ENCODE measurements at regions not wholly inside any gene's neighbourhood (a gene's known extent, or its start where the extent isn't known, plus 50 kb on each side); places are given as distances from the start of the nearest gene placed in this dataset.

DNA sequence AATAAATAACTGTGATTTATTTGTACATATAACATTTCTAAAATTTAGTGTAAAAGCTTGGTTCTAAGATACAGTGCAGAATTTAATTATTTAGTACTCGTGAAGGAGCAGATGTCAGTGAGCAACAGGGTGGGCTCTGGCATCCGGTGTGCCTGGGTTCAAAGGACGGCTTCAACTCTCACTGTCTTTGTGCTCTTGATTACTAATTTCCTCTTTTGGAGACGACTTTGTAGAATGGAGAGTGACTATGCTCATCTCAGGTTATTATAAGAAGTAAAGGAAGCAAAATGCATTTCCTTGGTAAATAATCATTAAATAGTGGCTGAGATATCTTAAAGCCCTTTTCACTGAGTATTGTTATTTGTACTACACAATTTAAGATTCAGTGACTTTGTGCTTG, 271.7 kb downstream of the ASXL3 start:
- H3K36me3 Mint-ChIP-seq (ENCODE audit: low read depth), result no peaks in the 10 kb centered on the region
- no peaks in the 10 kb centered on the region for H3K9me3 Mint-ChIP-seq
- H3K4me1 Mint-ChIP-seq, result no peaks in the 10 kb centered on the region
- H3K4me3 Mint-ChIP-seq, result no peak overlapping the region
- no peak overlapping the region for H3K27ac Mint-ChIP-seq
- H3K27me3 Mint-ChIP-seq, result no peaks in the 10 kb centered on the region
- no peak for DNase-seq
- intact Hi-C loops (cut with micrococcal nuclease), result no loop called here

DNA sequence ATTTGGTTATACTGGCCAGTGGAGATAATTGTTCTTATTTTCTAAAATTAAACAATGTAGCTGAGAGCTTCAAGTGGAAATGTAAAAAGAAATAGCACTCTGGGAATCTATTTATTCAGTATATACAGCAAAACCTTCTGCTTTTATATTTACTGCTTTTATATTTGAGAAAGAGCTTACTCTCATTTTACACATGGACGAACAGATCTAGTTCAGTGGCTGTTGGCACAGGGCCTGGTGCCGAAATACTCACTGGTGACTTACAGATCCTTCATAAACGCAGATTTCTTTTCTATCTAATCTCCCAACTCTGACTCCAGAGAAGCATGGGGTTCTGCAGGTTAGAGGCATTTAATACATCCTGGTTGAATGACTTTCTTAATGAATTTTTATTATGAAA, 266.2 kb downstream of the ASXL3 start:
- Mint-ChIP-seq H3K4me1 (no peaks in the 10 kb centered on the region), H3K27ac (no peak overlapping the region), H3K9me3 (no peaks in the 10 kb centered on the region), H3K36me3 (ENCODE audit: low read depth) (no peaks in the 10 kb centered on the region), H3K4me3 (no peak overlapping the region), H3K27me3 (no peaks in the 10 kb centered on the region)
- intact Hi-C loops (cut with micrococcal nuclease), result no loop called here
- DNase-seq, result no peak

DNA sequence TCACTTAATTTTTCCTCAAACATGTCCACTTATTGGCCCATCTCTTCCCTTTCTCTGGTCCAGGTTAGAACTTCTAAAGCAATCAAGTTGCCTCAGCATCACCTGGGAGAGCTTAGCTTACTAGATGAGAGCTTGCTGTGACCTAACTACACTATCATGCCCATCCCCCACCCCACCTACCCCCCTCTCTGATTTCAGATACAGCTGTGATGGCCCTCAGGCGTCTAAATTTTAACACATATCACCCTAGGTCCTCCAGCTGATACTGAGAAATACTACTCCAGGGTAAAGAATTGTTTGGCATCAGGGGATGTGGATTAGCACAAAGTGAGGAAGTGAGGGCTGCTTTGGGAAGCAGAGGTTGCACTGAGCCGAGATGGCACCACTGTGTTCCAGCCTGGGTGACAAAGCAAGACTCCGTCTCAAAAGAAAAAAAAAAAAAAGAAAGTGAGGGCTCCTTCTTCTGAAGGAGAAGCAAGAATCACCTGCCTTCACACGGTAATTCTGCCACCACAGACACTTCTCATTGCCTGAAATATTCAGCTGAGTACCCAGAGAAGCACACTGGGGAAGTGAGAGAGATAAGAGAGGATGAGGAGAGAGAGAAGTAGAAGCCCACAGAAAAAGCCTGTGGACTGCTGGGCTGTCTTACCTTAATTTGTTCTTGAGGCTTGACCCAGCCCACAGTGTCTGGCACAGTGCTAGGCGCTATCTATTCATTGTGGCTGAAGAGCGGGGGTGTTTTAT, 263.4 kb downstream of the ASXL3 start:
- H3K27ac Mint-ChIP-seq, result no peak overlapping the region
- no peak for DNase-seq
- no peaks in the 10 kb centered on the region for H3K4me1 Mint-ChIP-seq
- H3K27me3 Mint-ChIP-seq, result no peaks in the 10 kb centered on the region
- no peaks in the 10 kb centered on the region for H3K9me3 Mint-ChIP-seq
- no peak overlapping the region for H3K4me3 Mint-ChIP-seq
- H3K36me3 Mint-ChIP-seq (ENCODE audit: low read depth), result no peaks in the 10 kb centered on the region
- intact Hi-C loops (cut with micrococcal nuclease), result no loop called here

DNA sequence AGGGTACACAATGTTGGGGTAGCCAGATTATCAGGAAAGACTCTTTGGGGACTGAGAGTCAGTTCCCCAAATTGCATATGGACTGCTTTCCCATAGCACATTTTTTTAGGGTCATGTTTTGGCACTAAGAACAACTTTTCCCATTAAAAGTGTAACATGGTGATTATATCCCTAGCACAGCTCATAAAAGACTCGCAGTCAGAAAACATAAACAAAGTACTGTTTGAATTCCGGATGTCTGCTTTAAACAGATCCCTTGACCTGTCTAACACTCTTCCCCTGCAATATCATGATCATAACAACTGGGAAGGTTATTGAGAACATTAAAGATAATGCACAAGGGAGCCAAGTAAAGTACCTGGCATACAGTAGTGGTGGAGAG, 262.2 kb downstream of the ASXL3 start:
- Mint-ChIP-seq H3K4me3 (no peak overlapping the region), H3K27ac (no peak overlapping the region), H3K9me3 (no peaks in the 10 kb centered on the region), H3K27me3 (no peaks in the 10 kb centered on the region), H3K36me3 (ENCODE audit: low read depth) (no peaks in the 10 kb centered on the region), H3K4me1 (no peaks in the 10 kb centered on the region)
- no peak for DNase-seq
- intact Hi-C loops (cut with micrococcal nuclease), result no loop called here

DNA sequence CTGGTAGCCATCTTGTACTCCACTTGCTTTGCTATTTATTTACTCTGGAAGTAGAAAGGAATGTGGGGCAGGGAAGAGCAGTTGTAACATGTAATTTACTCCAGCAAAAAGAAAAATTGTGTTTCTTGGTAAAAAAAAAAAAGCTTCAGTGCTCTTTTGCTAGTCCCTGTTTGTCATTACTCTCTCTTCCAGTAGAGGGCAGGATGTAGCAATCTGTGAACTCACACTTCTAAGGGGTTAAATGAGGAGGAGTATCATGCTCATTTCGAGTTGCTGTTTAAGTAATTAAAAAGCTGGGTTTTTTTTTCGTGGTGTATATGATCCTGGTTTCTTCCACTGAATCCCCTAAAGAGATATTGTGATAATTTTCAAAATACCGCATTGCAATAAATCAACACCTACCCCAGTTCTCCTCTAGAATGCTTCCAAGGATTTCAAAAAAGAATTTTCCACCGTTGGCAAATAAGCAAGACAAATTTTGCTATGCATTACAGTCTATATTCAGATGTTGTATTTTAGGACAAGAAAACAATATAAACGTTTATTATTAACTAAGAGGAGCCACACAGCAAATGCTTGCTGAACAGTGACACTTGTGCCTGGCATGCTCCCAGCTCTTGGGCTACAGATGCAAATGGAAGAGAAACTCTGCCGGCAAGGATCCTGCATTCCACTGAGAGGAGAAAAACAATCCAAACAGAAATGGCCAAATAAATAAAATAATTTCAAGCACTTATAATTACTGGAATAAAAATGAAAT, 261.6 kb downstream of the ASXL3 start:
- H3K27ac Mint-ChIP-seq, result no peak overlapping the region
- H3K4me1 Mint-ChIP-seq, result no peaks in the 10 kb centered on the region
- H3K9me3 Mint-ChIP-seq, result no peaks in the 10 kb centered on the region
- no peak for DNase-seq
- no peaks in the 10 kb centered on the region for H3K36me3 Mint-ChIP-seq (ENCODE audit: low read depth)
- H3K27me3 Mint-ChIP-seq, result no peaks in the 10 kb centered on the region
- H3K4me3 Mint-ChIP-seq, result no peak overlapping the region
- intact Hi-C loops (cut with micrococcal nuclease), result no loop called here

DNA sequence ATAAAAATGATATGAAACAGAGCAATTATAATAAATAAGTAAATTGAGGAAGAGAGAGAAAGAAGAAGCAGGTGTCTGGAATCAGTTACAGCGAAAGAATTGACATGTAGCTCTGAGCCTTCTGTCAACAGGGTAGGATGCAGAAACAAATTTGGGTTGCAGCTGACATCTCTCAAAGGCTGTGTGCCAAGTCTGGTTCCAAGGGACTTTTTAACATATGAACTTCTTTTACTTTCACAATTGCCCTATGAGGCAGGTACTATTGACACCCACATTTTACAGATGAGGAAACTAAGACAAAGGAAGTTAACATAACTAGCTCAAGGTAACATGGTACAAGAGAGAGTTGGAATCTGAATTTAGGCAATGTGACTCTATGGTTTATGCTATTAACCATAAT, 260.0 kb downstream of the ASXL3 start:
- H3K36me3 Mint-ChIP-seq (ENCODE audit: low read depth), result no peaks in the 10 kb centered on the region
- peaks cover 4% of the 10 kb centered on the region for H3K9me3 Mint-ChIP-seq
- intact Hi-C loops (cut with micrococcal nuclease), result no loop called here
- no peak for DNase-seq
- H3K27ac Mint-ChIP-seq, result no peak overlapping the region
- no peaks in the 10 kb centered on the region for H3K27me3 Mint-ChIP-seq
- H3K4me3 Mint-ChIP-seq, result no peak overlapping the region
- no peaks in the 10 kb centered on the region for H3K4me1 Mint-ChIP-seq

DNA sequence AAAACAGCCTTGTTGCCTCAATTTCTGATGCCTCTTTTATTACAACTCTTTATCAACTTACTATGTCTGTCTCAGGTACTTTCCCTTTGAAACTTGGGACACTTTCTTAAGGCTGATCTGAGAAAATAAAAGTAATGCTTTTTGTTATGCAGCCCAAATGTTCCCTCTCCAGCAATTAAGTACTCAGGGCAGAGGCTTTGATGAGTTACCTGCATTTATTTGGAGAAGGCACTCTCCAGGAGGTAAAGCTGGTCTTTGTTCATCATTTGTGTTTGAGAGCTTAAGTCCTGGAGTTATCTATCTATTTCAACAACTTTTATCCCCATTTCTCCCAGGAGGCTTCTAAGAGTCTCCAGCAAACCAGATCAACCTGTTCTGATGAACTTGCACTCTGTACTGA, 259.2 kb downstream of the ASXL3 start:
- no peaks in the 10 kb centered on the region for H3K4me1 Mint-ChIP-seq
- no peak for DNase-seq
- no peaks in the 10 kb centered on the region for H3K27me3 Mint-ChIP-seq
- H3K27ac Mint-ChIP-seq, result no peak overlapping the region
- H3K36me3 Mint-ChIP-seq (ENCODE audit: low read depth), result no peaks in the 10 kb centered on the region
- no peak overlapping the region for H3K4me3 Mint-ChIP-seq
- intact Hi-C loops (cut with micrococcal nuclease), result no loop called here
- peaks cover 4% of the 10 kb centered on the region for H3K9me3 Mint-ChIP-seq

DNA sequence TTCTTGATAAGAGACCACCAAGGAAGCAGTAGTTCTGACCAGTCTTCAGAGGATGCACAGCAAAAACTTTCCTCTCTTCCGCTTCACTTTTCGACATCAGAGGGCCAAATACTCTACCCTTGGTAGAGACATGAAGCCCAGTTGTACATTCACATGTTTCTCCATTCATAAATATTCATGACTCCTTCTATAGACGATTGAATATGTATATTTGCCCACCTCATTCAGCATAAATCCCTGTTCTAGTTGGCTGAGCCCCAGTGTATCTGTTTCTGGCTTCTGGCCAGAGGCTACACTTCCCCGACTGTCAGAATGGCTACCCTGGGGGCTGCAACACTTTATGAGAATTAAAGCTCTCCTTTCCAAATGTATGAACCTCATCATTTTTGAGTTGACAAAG, 258.5 kb downstream of the ASXL3 start:
- Mint-ChIP-seq H3K36me3 (ENCODE audit: low read depth) (no peaks in the 10 kb centered on the region), H3K27ac (no peak overlapping the region), H3K4me1 (no peaks in the 10 kb centered on the region), H3K27me3 (no peaks in the 10 kb centered on the region), H3K9me3 (peaks cover 7% of the 10 kb centered on the region), H3K4me3 (no peak overlapping the region)
- intact Hi-C loops (cut with micrococcal nuclease), result no loop called here
- no peak for DNase-seq

DNA sequence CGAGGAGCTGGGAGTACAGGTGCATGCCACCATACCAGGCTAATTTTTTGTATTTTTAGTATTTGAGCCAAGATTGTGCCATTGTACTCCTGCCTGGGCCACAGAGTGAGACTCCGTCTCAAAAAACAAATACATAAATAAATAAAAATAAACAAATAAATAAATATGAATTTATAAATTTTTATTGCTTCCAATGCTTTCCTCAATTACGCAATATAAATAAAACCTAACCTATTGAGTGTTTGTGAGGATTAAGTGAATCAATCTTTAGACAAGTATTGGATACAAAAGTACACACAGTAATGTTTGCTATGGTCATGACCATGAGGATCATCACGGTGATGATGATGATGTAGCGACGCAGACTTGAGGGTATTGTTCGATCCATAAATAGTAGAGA, 257.4 kb downstream of the ASXL3 start:
- DNase-seq, result no peak
- Mint-ChIP-seq H3K9me3 (peaks cover 8% of the 10 kb centered on the region), H3K27ac (no peak overlapping the region), H3K4me3 (no peak overlapping the region), H3K4me1 (no peaks in the 10 kb centered on the region), H3K36me3 (ENCODE audit: low read depth) (no peaks in the 10 kb centered on the region), H3K27me3 (no peaks in the 10 kb centered on the region)
- intact Hi-C loops (cut with micrococcal nuclease), result no loop called here

DNA sequence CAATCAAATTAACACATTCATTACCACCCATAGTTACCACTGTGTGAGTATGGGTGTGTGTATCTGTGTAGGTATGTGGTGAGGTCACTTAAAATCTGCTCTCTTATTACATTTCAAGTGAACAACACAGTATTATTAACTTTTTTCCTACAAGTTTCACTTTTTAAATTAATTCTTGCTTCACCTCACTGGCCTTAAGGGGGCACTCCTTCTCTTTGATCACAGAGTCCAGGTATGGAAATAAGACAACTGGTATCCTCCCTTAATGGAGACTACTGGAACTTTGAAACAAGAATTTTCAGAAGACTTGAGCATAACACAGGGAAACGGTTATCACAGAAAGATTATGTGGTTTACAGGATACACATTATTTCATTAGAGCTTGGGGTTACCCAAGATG, 255.8 kb downstream of the ASXL3 start:
- no peak overlapping the region for H3K4me3 Mint-ChIP-seq
- H3K36me3 Mint-ChIP-seq (ENCODE audit: low read depth), result no peaks in the 10 kb centered on the region
- DNase-seq, result no peak
- H3K27me3 Mint-ChIP-seq, result no peaks in the 10 kb centered on the region
- peaks cover 8% of the 10 kb centered on the region for H3K9me3 Mint-ChIP-seq
- no peak overlapping the region for H3K27ac Mint-ChIP-seq
- no peaks in the 10 kb centered on the region for H3K4me1 Mint-ChIP-seq
- intact Hi-C loops (cut with micrococcal nuclease), result no loop called here

DNA sequence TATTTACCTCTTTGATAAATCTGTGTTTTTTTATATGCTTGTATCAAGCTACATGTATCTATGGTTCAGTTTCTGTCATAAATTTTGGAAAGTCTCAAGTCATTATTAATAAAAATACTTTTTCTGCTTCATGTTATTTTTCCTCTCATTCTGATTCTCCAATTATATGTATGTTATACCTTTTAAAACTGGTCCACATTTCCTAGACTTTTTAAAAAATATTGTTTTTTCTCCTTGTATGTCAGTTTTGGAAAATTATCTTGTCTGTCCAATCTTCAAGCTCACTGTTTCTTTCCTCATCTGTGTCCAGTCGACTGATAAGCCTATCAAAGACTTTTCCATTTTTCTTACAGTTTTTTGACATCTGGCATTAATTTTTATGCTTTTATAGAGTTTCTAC, 253.4 kb downstream of the ASXL3 start:
- peaks cover 8% of the 10 kb centered on the region for H3K9me3 Mint-ChIP-seq
- no peak overlapping the region for H3K27ac Mint-ChIP-seq
- H3K4me1 Mint-ChIP-seq, result no peaks in the 10 kb centered on the region
- DNase-seq, result no peak
- no peaks in the 10 kb centered on the region for H3K36me3 Mint-ChIP-seq (ENCODE audit: low read depth)
- no peak overlapping the region for H3K4me3 Mint-ChIP-seq
- no peaks in the 10 kb centered on the region for H3K27me3 Mint-ChIP-seq
- intact Hi-C loops (cut with micrococcal nuclease), result no loop called here

DNA sequence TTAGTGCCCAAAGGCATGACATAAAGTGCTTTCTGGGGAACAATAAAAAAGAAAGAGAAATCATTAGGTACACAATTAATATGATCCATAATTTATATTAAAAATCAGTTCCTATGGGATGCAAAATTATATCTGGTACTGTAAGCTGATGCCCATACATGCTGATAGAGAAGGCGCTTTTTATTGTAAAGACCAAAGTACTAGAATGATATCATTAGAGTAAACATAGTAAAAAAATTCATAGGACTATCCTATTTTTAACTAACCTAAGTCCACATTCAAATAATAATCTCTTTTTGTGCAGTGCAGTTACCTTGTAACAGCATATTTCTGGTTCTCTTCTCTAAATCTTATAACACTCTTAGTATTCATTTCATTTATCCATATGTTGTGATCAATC, 252.2 kb downstream of the ASXL3 start:
- no peak overlapping the region for H3K27ac Mint-ChIP-seq
- H3K9me3 Mint-ChIP-seq, result peaks cover 8% of the 10 kb centered on the region
- H3K27me3 Mint-ChIP-seq, result no peaks in the 10 kb centered on the region
- no peaks in the 10 kb centered on the region for H3K4me1 Mint-ChIP-seq
- H3K36me3 Mint-ChIP-seq (ENCODE audit: low read depth), result no peaks in the 10 kb centered on the region
- intact Hi-C loops (cut with micrococcal nuclease), result no loop called here
- no peak for DNase-seq
- no peak overlapping the region for H3K4me3 Mint-ChIP-seq

DNA sequence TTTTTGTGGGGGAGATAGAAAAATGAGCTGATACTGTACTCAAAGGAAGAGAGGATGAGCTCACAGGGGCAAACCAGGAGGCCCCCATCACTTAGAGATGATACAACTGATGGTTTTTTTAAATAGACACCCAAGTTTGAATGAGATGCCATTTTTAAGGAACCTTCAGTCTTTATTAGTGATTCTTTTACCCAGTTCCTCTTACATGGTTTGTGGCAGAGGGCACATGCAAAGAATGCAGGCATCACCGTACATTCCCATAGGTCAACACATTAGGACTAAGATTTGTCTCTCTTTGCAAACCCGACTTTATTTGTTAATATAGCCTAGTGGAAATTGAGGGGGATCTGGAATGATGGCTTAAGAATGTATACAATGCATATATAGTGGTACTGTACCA, 250.9 kb downstream of the ASXL3 start:
- H3K4me3 Mint-ChIP-seq, result no peak overlapping the region

DNA sequence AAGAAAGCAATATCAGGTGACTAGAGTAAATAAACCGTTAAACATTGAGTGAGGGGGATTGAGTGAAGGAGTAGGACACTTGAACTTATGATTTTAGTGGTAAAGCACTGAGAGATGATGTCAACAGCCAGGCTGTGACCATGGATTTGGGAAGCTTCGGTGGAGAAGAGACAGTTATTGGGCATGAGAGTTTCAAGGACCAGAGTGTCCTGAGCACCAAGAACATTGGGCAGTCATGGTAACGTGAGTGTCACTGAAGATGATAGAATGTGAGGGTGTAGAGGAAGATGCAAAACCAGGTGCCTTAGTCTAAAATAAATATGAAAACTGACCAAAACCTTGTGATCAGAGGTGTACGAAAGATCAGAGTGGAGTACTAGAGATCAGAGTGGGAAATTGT, 248.1 kb downstream of the ASXL3 start:
- Mint-ChIP-seq H3K9me3 (no peaks in the 10 kb centered on the region), H3K27ac (no peak overlapping the region), H3K4me3 (no peak overlapping the region), H3K36me3 (ENCODE audit: low read depth) (no peaks in the 10 kb centered on the region), H3K27me3 (no peaks in the 10 kb centered on the region), H3K4me1 (no peaks in the 10 kb centered on the region)
- DNase-seq, result no peak
- intact Hi-C loops (cut with micrococcal nuclease), result no loop called here

More for the DNA sequence above, 250.9 kb downstream of the ASXL3 start:
- H3K27ac Mint-ChIP-seq, result no peak overlapping the region
- no peaks in the 10 kb centered on the region for H3K27me3 Mint-ChIP-seq
- H3K4me1 Mint-ChIP-seq, result no peaks in the 10 kb centered on the region
- intact Hi-C loops (cut with micrococcal nuclease), result no loop called here
- no peaks in the 10 kb centered on the region for H3K36me3 Mint-ChIP-seq (ENCODE audit: low read depth)
- peaks cover 4% of the 10 kb centered on the region for H3K9me3 Mint-ChIP-seq
- no peak for DNase-seq

DNA sequence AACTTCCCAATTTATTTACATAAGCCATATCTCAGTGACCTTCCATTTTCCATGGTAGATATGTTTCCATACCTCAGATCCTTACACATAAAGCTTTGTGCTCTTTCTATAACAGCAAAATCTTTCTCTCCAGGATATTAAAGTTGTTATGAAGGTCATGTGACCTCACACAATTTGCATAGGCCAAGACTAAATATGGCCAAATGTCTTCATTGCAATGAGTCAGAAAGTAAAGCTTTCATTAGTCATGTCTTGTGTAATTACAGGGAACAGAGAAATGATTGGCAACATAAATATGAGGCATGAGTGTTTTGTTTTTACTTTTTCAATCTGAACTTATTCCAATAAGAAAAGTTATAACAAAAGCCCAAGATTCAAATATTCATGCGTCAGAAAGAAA, 243.5 kb downstream of the ASXL3 start:
- Mint-ChIP-seq H3K4me1 (no peaks in the 10 kb centered on the region), H3K4me3 (no peak overlapping the region), H3K27ac (no peak overlapping the region), H3K9me3 (peaks cover 3% of the 10 kb centered on the region), H3K36me3 (ENCODE audit: low read depth) (no peaks in the 10 kb centered on the region), H3K27me3 (no peaks in the 10 kb centered on the region)
- no peak for DNase-seq
- intact Hi-C loops (cut with micrococcal nuclease), result no loop called here

Data from activated CD4-positive, alpha-beta T cell treated with anti-CD3 and anti-CD28 coated beads, Interleukin-2, amount 10 ng/mL, durations not matched to agents 24 days and 14 days (primary cell).